Activated CD8-positive, alpha-beta T cell treated with anti-CD3 and anti-CD28 coated beads, Interleukin-2, amount 10 ng/mL, durations not matched to agents 7 days and 5 days (primary cell): ENCODE measurements at regions not wholly inside any gene's neighbourhood (a gene's known extent, or its start where the extent isn't known, plus 50 kb on each side); places are given as distances from the start of the nearest gene placed in this dataset.

Experiments
- ATAC-seq: fragments of 150-1000 bp; cut with Tn5 transposase; one replicate; pipeline ENCODE4 v1.10.0; 2021; ENCODE audit warnings: moderate library complexity
- CTCF ChIA-PET: fragments of 350-600 bp; sonication (Branson Sonifier 250); formaldehyde crosslinking; loops from one replicate; lab custom pipeline; 2021; ENCODE audit warnings: antibody characterized with exemption; lab: Charles Lee
- POLR2A ChIA-PET: fragments of 350-600 bp; sonication (Branson Sonifier 250); formaldehyde crosslinking; loops from one replicate; lab custom pipeline; 2021; ENCODE audit warnings: antibody characterized with exemption; lab: Charles Lee
- DNase-seq: peaks from one replicate; pipeline ENCODE4 v3.0.0-alpha.2; 2020
- H3K27ac Mint-ChIP-seq: one replicate; pipeline ENCODE4 v1.8.0; 2021; ENCODE audit warnings: mild to moderate bottlenecking, mixed read lengths
- H3K27me3 Mint-ChIP-seq: one replicate; pipeline ENCODE4 v1.8.0; 2021; ENCODE audit warnings: low read depth, mixed read lengths
- H3K36me3 Mint-ChIP-seq: one replicate; pipeline ENCODE4 v1.8.0; 2021; ENCODE audit warnings: low read depth, mixed read lengths
- H3K4me1 Mint-ChIP-seq: one replicate; pipeline ENCODE4 v1.8.0; 2021; ENCODE audit warnings: low read depth, mixed read lengths
- H3K4me3 Mint-ChIP-seq: one replicate; pipeline ENCODE4 v1.8.0; 2021; ENCODE audit warnings: mild to moderate bottlenecking, mixed read lengths
- H3K9me3 Mint-ChIP-seq: one replicate; pipeline ENCODE4 v1.8.0; 2022; ENCODE audit warnings: mixed read lengths; ENCODE audit not compliant: insufficient read depth

DNA sequence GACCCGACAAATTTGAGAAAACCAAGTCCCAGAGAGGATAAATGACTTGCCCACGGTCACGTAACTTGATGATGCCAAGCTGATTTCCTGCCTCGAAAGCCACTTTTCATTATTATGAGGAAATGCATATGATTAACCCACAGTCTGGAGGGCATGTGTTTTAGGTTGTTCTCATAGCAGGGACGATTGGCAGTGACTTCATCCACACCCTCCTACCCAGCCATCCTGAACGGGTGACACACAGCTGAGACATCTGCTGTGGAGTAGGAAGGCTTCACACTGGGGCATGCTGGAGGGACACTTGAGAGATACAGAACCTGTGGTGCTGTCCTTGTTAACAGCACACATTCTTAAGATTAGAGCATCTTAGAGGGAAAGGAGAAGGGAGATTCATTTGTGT, 65.4 kb upstream of the WDFY2 start:
- peaks cover 39% of the 10 kb centered on the region for H3K4me1 Mint-ChIP-seq
- H3K36me3 Mint-ChIP-seq, result no peaks in the 10 kb centered on the region
- ChIA-PET CTCF (no interaction called here), POLR2A (no interaction called here)
- DNase-seq, result no peak
- H3K4me3 Mint-ChIP-seq, result no peak overlapping the region
- ATAC-seq, result peak; percentile 17
- no peak overlapping the region for H3K27ac Mint-ChIP-seq
- no peaks in the 10 kb centered on the region for H3K27me3 Mint-ChIP-seq
- H3K9me3 Mint-ChIP-seq, result no peaks in the 10 kb centered on the region

DNA sequence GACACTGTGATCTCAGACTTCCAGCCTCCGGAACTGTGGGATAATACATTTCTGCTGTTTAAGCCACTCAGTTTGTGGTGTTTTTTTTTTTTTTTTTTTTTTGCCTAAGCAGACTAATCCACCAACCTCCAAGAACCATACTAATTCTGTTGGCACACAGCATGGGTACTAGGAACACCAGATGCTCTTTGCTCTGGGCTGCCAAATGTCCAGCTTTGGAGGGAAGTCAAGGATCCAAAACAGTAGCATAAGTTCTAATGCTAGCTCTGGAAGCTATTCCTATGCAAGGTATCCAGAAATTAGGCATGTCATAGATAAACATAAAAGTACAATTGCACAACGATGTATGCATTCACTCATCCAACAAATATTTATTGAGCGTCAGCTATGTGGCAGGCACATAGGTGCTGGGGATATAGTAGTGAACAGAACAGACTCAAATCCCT, 64.5 kb upstream of the WDFY2 start:
- H3K36me3 Mint-ChIP-seq, result no peaks in the 10 kb centered on the region
- no peaks in the 10 kb centered on the region for H3K27me3 Mint-ChIP-seq

DNA sequence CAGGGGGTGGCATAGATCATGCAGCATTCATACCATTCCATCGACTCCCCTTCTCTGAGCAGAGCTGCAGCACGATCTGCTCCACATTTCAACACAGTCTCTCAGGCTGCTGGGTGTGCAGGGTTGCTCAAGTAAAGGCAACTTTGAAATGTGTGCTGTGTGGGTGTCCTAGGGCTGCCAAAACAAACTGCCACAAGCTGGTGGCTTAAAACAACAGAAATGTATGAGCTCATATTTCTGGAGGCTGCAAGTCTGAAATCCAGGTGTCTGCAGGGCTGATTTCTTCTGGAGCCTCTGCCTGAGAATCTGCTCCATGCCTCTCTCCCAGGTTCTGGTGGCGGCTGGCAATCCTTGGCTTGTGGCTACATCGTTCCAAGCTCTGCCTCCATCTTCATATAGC, 63.7 kb upstream of the WDFY2 start:
- Mint-ChIP-seq H3K4me3 (no peak overlapping the region), H3K36me3 (no peaks in the 10 kb centered on the region), H3K4me1 (peaks cover 37% of the 10 kb centered on the region), H3K27me3 (no peaks in the 10 kb centered on the region), H3K9me3 (no peaks in the 10 kb centered on the region), H3K27ac (peak overlapping the region; percentile 0)
- ChIA-PET CTCF (interaction anchor here (1.2 kb wide), 1 partner anchor 15 kb away, joined by 3 read pairs; no protein-coding TSS in a partner anchor), POLR2A (interaction anchor here (0.9 to 1.7 kb wide), 2 partner anchors 67 to 68 kb away, joined by 3 to 4 read pairs; partner anchors contain the start of gene INTS6)
- ATAC-seq (no peak), DNase-seq (peak; percentile 24)

More for the DNA sequence above, 64.5 kb upstream of the WDFY2 start:
- CTCF ChIA-PET, result interaction anchor here (1.2 kb wide), 1 partner anchor 16 kb away, joined by 3 read pairs; no protein-coding TSS in a partner anchor
- Mint-ChIP-seq H3K27ac (no peak overlapping the region), H3K4me3 (no peak overlapping the region), H3K4me1 (peaks cover 37% of the 10 kb centered on the region), H3K9me3 (no peaks in the 10 kb centered on the region)
- DNase-seq (no peak), ATAC-seq (no peak)
- POLR2A ChIA-PET, result interaction anchor here (1.7 kb wide), 1 partner anchor 66 kb away, joined by 4 read pairs; no protein-coding TSS in a partner anchor

DNA sequence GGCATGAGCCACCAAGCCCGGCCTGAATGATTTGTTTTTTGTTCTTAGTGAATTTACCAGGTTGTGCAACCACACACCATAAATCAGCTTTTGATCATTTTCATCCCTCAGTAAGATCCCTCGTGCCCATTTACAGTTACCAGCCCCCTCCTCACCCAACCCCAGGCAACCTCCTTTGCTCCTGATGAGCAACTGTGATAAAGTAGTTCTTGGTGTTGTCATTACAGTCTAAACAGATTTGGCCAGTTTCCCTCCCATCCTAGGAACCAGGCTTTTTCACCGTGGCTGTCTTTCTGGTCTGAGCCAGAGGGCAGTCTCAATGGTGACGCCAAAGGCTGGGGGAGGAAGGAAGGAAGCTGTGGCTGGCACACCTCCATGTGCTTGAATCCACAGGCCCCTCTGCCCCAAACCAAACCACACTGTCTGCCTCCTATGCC, 61.2 kb upstream of the WDFY2 start:
- H3K9me3 Mint-ChIP-seq, result no peaks in the 10 kb centered on the region
- ChIA-PET POLR2A (interaction anchor here (1.1 kb wide), 1 partner anchor 13 kb away, joined by 4 read pairs; no protein-coding TSS in a partner anchor), CTCF (interaction anchor here (0.6 kb wide), 1 partner anchor 11 kb away, joined by 3 read pairs; no protein-coding TSS in a partner anchor)
- H3K4me1 Mint-ChIP-seq, result peaks cover 35% of the 10 kb centered on the region
- DNase-seq (peak; percentile 69), ATAC-seq (peak; percentile 82)
- no peaks in the 10 kb centered on the region for H3K27me3 Mint-ChIP-seq
- H3K4me3 Mint-ChIP-seq, result peak overlapping the region; percentile 23
- peak overlapping the region; percentile 87 for H3K27ac Mint-ChIP-seq
- peaks cover 3% of the 10 kb centered on the region for H3K36me3 Mint-ChIP-seq

DNA sequence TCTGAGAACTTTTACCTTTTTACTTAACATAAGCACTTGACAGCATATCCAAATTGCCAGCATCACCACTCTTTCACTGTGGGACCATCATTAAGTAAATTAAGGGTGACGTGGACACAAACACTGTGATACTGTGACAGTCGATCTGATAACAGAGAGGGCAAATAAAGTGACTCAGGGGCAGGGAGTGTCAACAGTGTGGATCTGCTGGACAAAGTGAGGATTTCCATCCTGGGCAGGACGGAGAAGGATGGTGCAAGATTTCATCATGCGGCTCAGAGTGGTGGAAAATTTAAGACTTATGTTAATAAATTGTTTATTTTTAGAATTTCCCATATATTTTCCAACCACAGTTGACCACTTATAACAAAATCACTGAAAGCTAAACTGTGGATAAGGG, 60.0 kb upstream of the WDFY2 start:
- H3K27ac Mint-ChIP-seq, result no peak overlapping the region
- H3K36me3 Mint-ChIP-seq, result peaks cover 8% of the 10 kb centered on the region
- H3K4me1 Mint-ChIP-seq, result peaks cover 32% of the 10 kb centered on the region
- POLR2A ChIA-PET, result no interaction called here
- H3K4me3 Mint-ChIP-seq, result no peak overlapping the region
- CTCF ChIA-PET, result no interaction called here
- H3K27me3 Mint-ChIP-seq, result peaks cover 6% of the 10 kb centered on the region
- DNase-seq (no peak), ATAC-seq (no peak)
- peaks cover 3% of the 10 kb centered on the region for H3K9me3 Mint-ChIP-seq

DNA sequence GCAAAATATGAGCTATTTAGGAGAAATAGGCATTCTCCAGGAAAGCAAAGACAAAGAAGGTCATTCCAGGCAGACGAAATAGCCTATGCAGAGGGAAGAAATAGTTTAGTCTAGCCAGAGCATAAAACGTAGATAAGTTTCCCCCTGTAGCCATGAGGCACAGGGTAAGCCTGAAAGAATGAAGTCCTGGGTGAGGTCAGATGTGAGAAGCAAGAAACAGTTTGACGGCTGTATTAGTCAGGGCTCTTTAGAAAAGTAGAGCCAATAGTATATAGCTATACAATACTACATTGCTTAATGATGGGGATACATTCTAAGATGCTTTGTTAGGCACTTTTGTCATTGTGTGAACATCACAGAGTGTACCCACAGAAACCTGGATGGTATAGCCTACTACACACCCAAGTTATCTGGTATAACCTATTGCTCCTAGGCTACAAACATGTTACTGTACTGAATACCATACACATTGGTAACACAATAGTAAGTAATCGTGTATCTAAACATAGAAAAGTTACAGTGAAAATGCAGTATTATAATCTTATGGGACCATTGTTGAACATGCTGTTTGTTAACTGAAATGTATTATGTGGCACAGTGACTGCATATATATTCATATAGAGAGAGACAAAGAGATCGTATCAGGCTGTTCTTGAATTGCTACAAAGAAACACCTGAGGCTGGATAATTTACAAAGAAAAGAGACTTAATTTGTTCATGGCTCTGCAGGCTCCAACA, 59.3 kb upstream of the WDFY2 start:
- peaks cover 5% of the 10 kb centered on the region for H3K9me3 Mint-ChIP-seq
- DNase-seq, result no peak
- H3K36me3 Mint-ChIP-seq, result peaks cover 9% of the 10 kb centered on the region
- H3K4me1 Mint-ChIP-seq, result peaks cover 27% of the 10 kb centered on the region
- peaks cover 7% of the 10 kb centered on the region for H3K27me3 Mint-ChIP-seq
- H3K4me3 Mint-ChIP-seq, result no peak overlapping the region
- no peak for ATAC-seq
- ChIA-PET CTCF (interaction anchor here (1.0 kb wide), 1 partner anchor 9 kb away, joined by 3 read pairs; no protein-coding TSS in a partner anchor), POLR2A (no interaction called here)
- no peak overlapping the region for H3K27ac Mint-ChIP-seq

DNA sequence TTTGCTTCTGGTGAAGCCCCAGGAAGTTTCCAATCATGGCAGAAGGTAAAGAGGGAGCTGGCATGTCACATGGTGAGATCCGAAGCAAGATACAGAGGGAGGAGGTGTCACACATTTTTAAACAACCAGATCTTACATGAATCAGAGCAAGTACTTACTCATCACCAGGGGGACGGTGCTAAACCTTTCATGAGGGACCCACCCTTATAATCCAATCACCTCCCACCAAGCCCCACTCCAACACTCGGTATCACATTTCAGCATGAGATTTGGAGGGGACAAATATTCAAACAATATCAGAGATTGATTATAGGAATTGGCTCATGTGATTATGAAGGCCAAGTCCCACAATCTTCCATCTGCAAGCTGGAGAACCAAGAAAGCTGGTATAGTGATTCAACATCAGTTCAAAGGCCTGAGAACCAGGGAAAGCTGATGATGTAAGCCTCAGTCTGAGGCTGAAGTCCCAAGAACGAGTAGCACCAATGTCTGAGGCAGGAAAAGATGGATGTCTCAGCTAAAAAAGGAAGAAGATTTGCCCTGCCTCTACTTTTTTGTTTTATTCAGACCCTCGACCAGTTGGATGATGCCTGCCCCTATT, 58.6 kb upstream of the WDFY2 start:
- Mint-ChIP-seq H3K36me3 (peaks cover 16% of the 10 kb centered on the region), H3K4me1 (peaks cover 21% of the 10 kb centered on the region), H3K27me3 (peaks cover 8% of the 10 kb centered on the region), H3K4me3 (no peak overlapping the region), H3K9me3 (peaks cover 5% of the 10 kb centered on the region), H3K27ac (no peak overlapping the region)
- ATAC-seq, result no peak
- ChIA-PET POLR2A (no interaction called here), CTCF (interaction anchor here (1.0 kb wide), 1 partner anchor 8 kb away, joined by 3 read pairs; no protein-coding TSS in a partner anchor)
- DNase-seq, result no peak

DNA sequence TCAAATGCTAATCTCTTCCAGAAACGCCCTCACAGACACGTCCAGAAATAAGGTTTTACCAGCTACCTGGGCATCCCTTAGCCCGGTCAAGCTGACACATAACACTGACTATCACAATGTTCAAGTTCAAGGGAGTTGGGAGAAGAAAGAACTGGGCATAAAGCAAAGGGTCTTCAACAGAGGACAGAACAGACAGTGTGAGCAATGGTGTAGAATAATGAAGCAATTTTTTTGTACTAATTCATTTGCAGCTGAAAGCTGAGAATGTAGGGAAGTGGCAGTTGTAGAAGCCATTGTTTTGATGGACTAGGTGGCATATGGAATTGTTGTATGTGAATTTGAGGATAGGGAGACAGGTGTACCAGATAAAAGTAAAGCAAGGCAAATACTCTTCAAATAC, 58.1 kb upstream of the WDFY2 start:
- POLR2A ChIA-PET, result no interaction called here
- ATAC-seq, result no peak

DNA sequence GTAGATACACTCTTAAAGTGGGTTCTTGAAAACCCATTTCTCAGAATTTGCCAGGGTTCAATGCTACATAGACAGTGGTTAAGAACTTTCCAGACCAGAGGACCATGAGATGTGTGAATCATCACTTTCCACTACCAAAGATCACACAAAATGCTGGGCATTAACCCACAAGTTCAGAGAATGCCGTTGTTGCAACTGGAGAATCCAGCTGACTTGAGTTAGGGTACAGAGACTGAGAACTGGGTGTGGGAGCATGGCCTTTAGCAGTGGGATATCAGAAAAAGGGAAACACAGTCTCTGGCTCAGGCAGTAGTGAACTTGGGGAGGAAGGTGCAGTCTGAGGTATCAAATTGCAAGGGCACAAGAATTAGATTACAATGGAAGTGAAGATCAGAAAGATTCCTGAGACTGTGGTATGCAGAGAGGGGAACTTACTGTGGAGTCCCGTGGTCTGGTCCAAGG, 51.5 kb upstream of the WDFY2 start:
- Mint-ChIP-seq H3K27ac (peak overlapping the region; percentile 76), H3K27me3 (peaks cover 8% of the 10 kb centered on the region), H3K36me3 (peaks cover 30% of the 10 kb centered on the region), H3K9me3 (peaks cover 5% of the 10 kb centered on the region), H3K4me3 (no peak overlapping the region), H3K4me1 (peaks cover 46% of the 10 kb centered on the region)
- DNase-seq (no peak), ATAC-seq (peak; percentile 63)
- ChIA-PET CTCF (no interaction called here), POLR2A (no interaction called here)

More for the DNA sequence above, 58.1 kb upstream of the WDFY2 start:
- H3K4me3 Mint-ChIP-seq, result no peak overlapping the region
- H3K9me3 Mint-ChIP-seq, result peaks cover 5% of the 10 kb centered on the region
- peaks cover 19% of the 10 kb centered on the region for H3K4me1 Mint-ChIP-seq
- DNase-seq, result no peak
- H3K36me3 Mint-ChIP-seq, result peaks cover 20% of the 10 kb centered on the region
- CTCF ChIA-PET, result no interaction called here
- peaks cover 8% of the 10 kb centered on the region for H3K27me3 Mint-ChIP-seq
- no peak overlapping the region for H3K27ac Mint-ChIP-seq

DNA sequence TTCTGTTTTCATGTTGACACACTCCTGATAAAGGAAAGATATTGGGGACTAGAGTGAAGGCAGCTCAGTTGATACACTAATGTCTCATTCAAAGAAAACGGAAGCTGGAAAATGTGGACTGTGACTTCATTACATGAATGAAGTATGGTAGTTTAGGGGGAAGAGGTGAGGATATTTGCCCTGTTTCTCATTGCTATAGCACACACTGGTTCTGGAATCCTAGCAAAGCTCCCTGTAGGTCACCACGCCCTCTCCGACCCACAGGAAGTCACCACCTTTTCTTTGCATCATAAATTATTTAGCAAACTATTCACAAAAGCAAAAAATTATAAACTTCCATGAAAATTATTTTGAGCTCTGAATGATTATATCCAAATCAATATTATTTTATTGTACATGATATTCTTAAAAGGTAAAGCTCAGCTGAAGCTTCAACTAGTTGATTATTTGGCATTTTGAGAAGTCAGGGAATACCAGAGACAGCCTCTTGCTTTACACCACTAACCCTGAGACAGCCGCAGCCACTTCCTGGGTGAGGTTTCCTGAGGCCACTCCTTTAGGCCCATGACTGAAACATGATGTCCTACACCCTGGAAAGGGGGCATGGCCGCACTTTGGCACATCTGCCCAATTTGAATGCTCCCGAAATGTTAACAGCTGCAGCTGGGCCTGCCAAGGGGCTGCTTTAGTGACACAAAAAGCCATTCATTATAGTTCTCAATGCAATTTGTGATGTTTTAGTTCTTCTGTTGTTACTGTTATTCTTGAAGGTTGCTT, 50.0 kb upstream of the WDFY2 start:
- peak overlapping the region; percentile 63 for H3K27ac Mint-ChIP-seq
- ATAC-seq (peak; percentile 88), DNase-seq (peak; percentile 76)
- POLR2A ChIA-PET, result no interaction called here
- H3K4me1 Mint-ChIP-seq, result peaks cover 41% of the 10 kb centered on the region
- CTCF ChIA-PET, result interaction anchor here (0.8 to 1.6 kb wide), 4 partner anchors 9 to 264 kb away, joined by 3 to 6 read pairs (median 4); no protein-coding TSS in a partner anchor
- H3K36me3 Mint-ChIP-seq, result peaks cover 26% of the 10 kb centered on the region
- peaks cover 2% of the 10 kb centered on the region for H3K9me3 Mint-ChIP-seq
- peak overlapping the region; percentile 40 for H3K4me3 Mint-ChIP-seq
- H3K27me3 Mint-ChIP-seq, result peaks cover 3% of the 10 kb centered on the region
